IMR-90 (cell line): ENCODE measurements at regions not wholly inside any gene's neighbourhood (a gene's known extent, or its start where the extent isn't known, plus 50 kb on each side); places are given as distances from the start of the nearest gene placed in this dataset.

Source experiments
- CHD1 ChIP-seq: IDR thresholded peaks from 2 replicates; pipeline ENCODE4 v1.6.1; 2012; ENCODE audit warnings: low read depth, low read length, improper control_type of control experiment
- CTCF ChIP-seq: conservative IDR thresholded peaks from 2 replicates; pipeline ENCODE4 v1.5.1; 2012; ENCODE audit warnings: mild to moderate bottlenecking, low read depth, low read length, improper control_type of control experiment
- POLR2A ChIP-seq: IDR thresholded peaks from 2 replicates; pipeline ENCODE4 v1.6.1; 2012; ENCODE audit warnings: mild to moderate bottlenecking, low read depth, low read length
- RAD21 ChIP-seq: IDR thresholded peaks from 2 replicates; pipeline ENCODE4 v1.6.1; 2012; ENCODE audit warnings: low read length, improper control_type of control experiment
- SMC3 ChIP-seq: fragments of 150-350 bp; IDR thresholded peaks from 2 replicates; pipeline ENCODE4 v1.6.1; 2016; ENCODE audit warnings: low read depth, mild to moderate bottlenecking, antibody characterized with exemption, low read length, moderate library complexity

DNA sequence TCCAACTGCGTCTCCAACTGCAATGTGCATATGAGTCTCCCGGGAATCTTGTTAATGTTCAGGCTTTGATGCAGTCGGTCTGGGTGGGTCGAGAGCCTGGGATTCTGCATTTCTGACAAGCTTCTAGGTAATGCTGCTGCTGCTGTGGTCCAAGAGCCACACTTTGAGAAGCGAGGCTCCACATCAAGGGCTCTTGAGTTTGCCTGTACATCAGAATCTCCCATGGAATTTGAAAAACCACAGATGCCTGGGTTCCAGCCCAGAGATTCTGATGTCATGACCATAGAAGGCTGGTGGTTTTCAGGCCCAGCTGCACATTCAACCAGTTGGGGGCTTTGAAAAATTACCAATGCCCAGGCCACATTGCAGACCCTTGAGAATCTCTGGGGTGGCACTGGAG is 93.9 kb upstream of the TARDBP start:
- TF ChIP-seq CTCF (no peak), RAD21 (no peak), SMC3 (no peak), POLR2A (no peak), CHD1 (no peak)
